ENCODE measurements at regions not wholly inside any gene's neighbourhood (a gene's known extent, or its start where the extent isn't known, plus 50 kb on each side); places are given as distances from the start of the nearest gene placed in this dataset.

GRCh38 chr14:65225299-65226159, 123.2 kb upstream of the MAX start:
- DNase-seq = no peak

- no peak for DNase-seq
Observed at GRCh38 chr14:65226824-65227604, 124.7 kb upstream of the MAX start.

- no peak for DNase-seq
Observed at GRCh38 chr14:65228436-65228835, 126.1 kb upstream of the MAX start.

- DNase-seq = peak; percentile 14
Observed at GRCh38 chr14:65228956-65229747, 126.8 kb upstream of the MAX start.

GRCh38 chr14:65229748-65230728, 127.7 kb upstream of the MAX start:
- DNase-seq = peak; percentile 41

- DNase-seq = no peak
Observed at GRCh38 chr14:65231286-65231980, 129.1 kb upstream of the MAX start.

GRCh38 chr14:65234752-65235361, 132.5 kb upstream of the MAX start:
- DNase-seq = no peak

- DNase-seq = no peak
Observed at GRCh38 chr14:65237023-65237814, 134.9 kb upstream of the MAX start.

GRCh38 chr14:65237941-65238340, 135.6 kb upstream of the MAX start:
- DNase-seq = no peak

- no peak for DNase-seq
Observed at GRCh38 chr14:65238456-65238855, 136.1 kb upstream of the MAX start.

- no peak for DNase-seq
Observed at GRCh38 chr14:65239143-65239937, 137.0 kb upstream of the MAX start.

- DNase-seq = no peak
Observed at GRCh38 chr14:65239938-65240296, 137.6 kb upstream of the MAX start.

GRCh38 chr14:65241125-65241752, 138.9 kb upstream of the MAX start:
- DNase-seq = no peak

GRCh38 chr14:65242732-65243134, 140.4 kb upstream of the MAX start:
- DNase-seq = no peak

- no peak for DNase-seq
Observed at GRCh38 chr14:65243766-65244442, 141.6 kb upstream of the MAX start.

- no peak for DNase-seq
Observed at GRCh38 chr14:65249471-65250161, 147.3 kb upstream of the MAX start.

- DNase-seq = no peak
Observed at GRCh38 chr14:65250162-65250495, 147.8 kb upstream of the MAX start.
